Activated CD8-positive, alpha-beta T cell treated with anti-CD3 and anti-CD28 coated beads, Interleukin-2, amount 10 ng/mL, durations not matched to agents 7 days and 5 days (primary cell): ENCODE measurements at regions not wholly inside any gene's neighbourhood (a gene's known extent, or its start where the extent isn't known, plus 50 kb on each side); places are given as distances from the start of the nearest gene placed in this dataset.

Experiments used
- ATAC-seq: fragments of 150-1000 bp; cut with Tn5 transposase; one replicate; pipeline ENCODE4 v1.10.0; 2021; ENCODE audit warnings: moderate library complexity
- CTCF ChIA-PET: fragments of 350-600 bp; sonication (Branson Sonifier 250); formaldehyde crosslinking; loops from one replicate; lab custom pipeline; 2021; ENCODE audit warnings: antibody characterized with exemption; lab: Charles Lee
- POLR2A ChIA-PET: fragments of 350-600 bp; sonication (Branson Sonifier 250); formaldehyde crosslinking; loops from one replicate; lab custom pipeline; 2021; ENCODE audit warnings: antibody characterized with exemption; lab: Charles Lee
- DNase-seq: peaks from one replicate; pipeline ENCODE4 v3.0.0-alpha.2; 2020
- H3K27ac Mint-ChIP-seq: one replicate; pipeline ENCODE4 v1.8.0; 2021; ENCODE audit warnings: mild to moderate bottlenecking, mixed read lengths
- H3K27me3 Mint-ChIP-seq: one replicate; pipeline ENCODE4 v1.8.0; 2021; ENCODE audit warnings: low read depth, mixed read lengths
- H3K36me3 Mint-ChIP-seq: one replicate; pipeline ENCODE4 v1.8.0; 2021; ENCODE audit warnings: low read depth, mixed read lengths
- H3K4me1 Mint-ChIP-seq: one replicate; pipeline ENCODE4 v1.8.0; 2021; ENCODE audit warnings: low read depth, mixed read lengths
- H3K4me3 Mint-ChIP-seq: one replicate; pipeline ENCODE4 v1.8.0; 2021; ENCODE audit warnings: mild to moderate bottlenecking, mixed read lengths
- H3K9me3 Mint-ChIP-seq: one replicate; pipeline ENCODE4 v1.8.0; 2022; ENCODE audit warnings: mixed read lengths; ENCODE audit not compliant: insufficient read depth

- no peak overlapping the region for H3K27ac Mint-ChIP-seq
- no peak overlapping the region for H3K4me3 Mint-ChIP-seq
- ChIA-PET CTCF (interaction anchor here (0.6 to 2.8 kb wide), 18 partner anchors 9 to 294 kb away, joined by 3 to 27 read pairs (median 4); no protein-coding TSS in a partner anchor), POLR2A (no interaction called here)
- H3K36me3 Mint-ChIP-seq, result no peaks in the 10 kb centered on the region
- no peaks in the 10 kb centered on the region for H3K4me1 Mint-ChIP-seq
- H3K27me3 Mint-ChIP-seq, result peaks cover 39% of the 10 kb centered on the region
- DNase-seq (peak; percentile 88), ATAC-seq (peak; percentile 99)
- H3K9me3 Mint-ChIP-seq, result no peaks in the 10 kb centered on the region
These were observed 52.0 kb downstream of the RPP21 start for GRCh38 chr6:30396833-30397479.

GRCh38 chr6:30397697-30398096, 52.7 kb downstream of the RPP21 start:
- Mint-ChIP-seq H3K4me3 (no peak overlapping the region), H3K9me3 (no peaks in the 10 kb centered on the region), H3K27ac (no peak overlapping the region), H3K27me3 (peaks cover 42% of the 10 kb centered on the region), H3K4me1 (no peaks in the 10 kb centered on the region), H3K36me3 (no peaks in the 10 kb centered on the region)
- ATAC-seq (no peak), DNase-seq (no peak)
- ChIA-PET POLR2A (interaction anchor here (0.6 kb wide), 1 partner anchor 8 kb away, joined by 3 read pairs; no protein-coding TSS in a partner anchor), CTCF (interaction anchor here (0.6 to 2.8 kb wide), 21 partner anchors 8 to 295 kb away, joined by 3 to 27 read pairs (median 4); no protein-coding TSS in a partner anchor)

GRCh38 chr6:30399390-30400058, 54.6 kb downstream of the RPP21 start:
- no peak for ATAC-seq
- H3K27ac Mint-ChIP-seq, result no peak overlapping the region
- POLR2A ChIA-PET, result no interaction called here
- CTCF ChIA-PET, result interaction anchor here (0.8 to 2.2 kb wide), 10 partner anchors 11 to 183 kb away, joined by 3 to 13 read pairs (median 3); no protein-coding TSS in a partner anchor
- H3K4me3 Mint-ChIP-seq, result no peak overlapping the region
- DNase-seq, result no peak
- H3K9me3 Mint-ChIP-seq, result no peaks in the 10 kb centered on the region
- H3K27me3 Mint-ChIP-seq, result peaks cover 46% of the 10 kb centered on the region
- no peaks in the 10 kb centered on the region for H3K4me1 Mint-ChIP-seq
- no peaks in the 10 kb centered on the region for H3K36me3 Mint-ChIP-seq

GRCh38 chr6:30405934-30406333, 61.0 kb downstream of the RPP21 start:
- ATAC-seq (no peak), DNase-seq (no peak)
- no peak overlapping the region for H3K27ac Mint-ChIP-seq
- POLR2A ChIA-PET, result interaction anchor here (0.6 kb wide), 1 partner anchor 8 kb away, joined by 3 read pairs; no protein-coding TSS in a partner anchor
- no peak overlapping the region for H3K4me3 Mint-ChIP-seq
- peaks cover 3% of the 10 kb centered on the region for H3K36me3 Mint-ChIP-seq
- H3K9me3 Mint-ChIP-seq, result peaks cover 11% of the 10 kb centered on the region
- H3K27me3 Mint-ChIP-seq, result peaks cover 62% of the 10 kb centered on the region
- H3K4me1 Mint-ChIP-seq, result peaks cover 6% of the 10 kb centered on the region
- CTCF ChIA-PET, result interaction anchor here (1.2 to 1.5 kb wide), 2 partner anchors 8 to 12 kb away, joined by 5 read pairs; no protein-coding TSS in a partner anchor

GRCh38 chr6:30409184-30409583, 64.2 kb downstream of the RPP21 start:
- ATAC-seq, result no peak
- POLR2A ChIA-PET, result no interaction called here
- H3K4me1 Mint-ChIP-seq, result peaks cover 13% of the 10 kb centered on the region
- CTCF ChIA-PET, result no interaction called here
- no peak for DNase-seq
- H3K27ac Mint-ChIP-seq, result no peak overlapping the region
- H3K9me3 Mint-ChIP-seq, result peaks cover 11% of the 10 kb centered on the region
- peaks cover 3% of the 10 kb centered on the region for H3K36me3 Mint-ChIP-seq
- H3K4me3 Mint-ChIP-seq, result no peak overlapping the region
- H3K27me3 Mint-ChIP-seq, result peaks cover 76% of the 10 kb centered on the region

GRCh38 chr6:30411515-30412207, 66.7 kb downstream of the RPP21 start:
- ChIA-PET CTCF (interaction anchor here (0.8 to 1.4 kb wide), 7 partner anchors 12 to 173 kb away, joined by 3 to 10 read pairs (median 5); no protein-coding TSS in a partner anchor), POLR2A (no interaction called here)
- peaks cover 11% of the 10 kb centered on the region for H3K9me3 Mint-ChIP-seq
- H3K27me3 Mint-ChIP-seq, result peaks cover 62% of the 10 kb centered on the region
- H3K4me1 Mint-ChIP-seq, result peaks cover 7% of the 10 kb centered on the region
- peaks cover 3% of the 10 kb centered on the region for H3K36me3 Mint-ChIP-seq
- ATAC-seq (peak; percentile 68), DNase-seq (peak; percentile 74)
- no peak overlapping the region for H3K27ac Mint-ChIP-seq
- H3K4me3 Mint-ChIP-seq, result no peak overlapping the region

- DNase-seq (no peak), ATAC-seq (no peak)
- Mint-ChIP-seq H3K4me1 (no peaks in the 10 kb centered on the region), H3K27ac (no peak overlapping the region), H3K9me3 (no peaks in the 10 kb centered on the region), H3K4me3 (no peak overlapping the region), H3K27me3 (peaks cover 45% of the 10 kb centered on the region), H3K36me3 (no peaks in the 10 kb centered on the region)
- CTCF ChIA-PET, result no interaction called here
- POLR2A ChIA-PET, result interaction anchor here (0.6 kb wide), 1 partner anchor 637 kb away, joined by 3 read pairs; no protein-coding TSS in a partner anchor
These were observed 70.9 kb upstream of the HLA-E start for GRCh38 chr6:30418448-30418847.

GRCh38 chr6:30424549-30424948, 64.8 kb upstream of the HLA-E start:
- DNase-seq (no peak), ATAC-seq (no peak)
- Mint-ChIP-seq H3K27ac (no peak overlapping the region), H3K36me3 (no peaks in the 10 kb centered on the region), H3K9me3 (no peaks in the 10 kb centered on the region), H3K4me1 (peaks cover 5% of the 10 kb centered on the region), H3K4me3 (no peak overlapping the region), H3K27me3 (peaks cover 57% of the 10 kb centered on the region)
- CTCF ChIA-PET, result interaction anchor here (1.7 to 2.0 kb wide), 2 partner anchors 14 to 29 kb away, joined by 4 to 10 read pairs; no protein-coding TSS in a partner anchor
- POLR2A ChIA-PET, result no interaction called here
